ENCODE measurements at regions not wholly inside any gene's neighbourhood (a gene's known extent, or its start where the extent isn't known, plus 50 kb on each side); places are given as distances from the start of the nearest gene placed in this dataset.

- no peak for DNase-seq
These were observed 258.9 kb upstream of the PROX1 start for GRCh38 chr1:213728593-213729536.

DNA sequence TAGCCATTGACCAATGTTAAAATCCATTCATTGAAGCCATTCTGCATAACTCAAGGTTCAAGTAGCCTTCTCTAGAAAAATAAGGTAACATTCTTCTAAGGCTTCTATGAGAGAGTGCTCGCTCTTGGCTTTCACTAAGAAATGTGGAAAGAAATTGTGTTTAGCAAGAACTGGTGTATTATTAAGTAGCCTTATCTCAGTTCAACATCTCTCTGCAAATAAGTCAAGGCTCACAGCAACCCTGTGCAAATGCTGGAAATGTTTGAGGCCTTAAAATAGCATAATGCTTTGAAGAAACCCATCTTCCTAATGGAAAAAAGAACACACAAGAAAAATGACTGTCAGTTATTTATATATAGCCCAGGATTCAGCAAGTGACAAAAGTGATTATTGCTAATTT is 254.1 kb upstream of the PROX1 start:
- DNase-seq = no peak

- DNase-seq = no peak
These were observed 250.3 kb upstream of the PROX1 start for GRCh38 chr1:213737398-213738035.

DNA sequence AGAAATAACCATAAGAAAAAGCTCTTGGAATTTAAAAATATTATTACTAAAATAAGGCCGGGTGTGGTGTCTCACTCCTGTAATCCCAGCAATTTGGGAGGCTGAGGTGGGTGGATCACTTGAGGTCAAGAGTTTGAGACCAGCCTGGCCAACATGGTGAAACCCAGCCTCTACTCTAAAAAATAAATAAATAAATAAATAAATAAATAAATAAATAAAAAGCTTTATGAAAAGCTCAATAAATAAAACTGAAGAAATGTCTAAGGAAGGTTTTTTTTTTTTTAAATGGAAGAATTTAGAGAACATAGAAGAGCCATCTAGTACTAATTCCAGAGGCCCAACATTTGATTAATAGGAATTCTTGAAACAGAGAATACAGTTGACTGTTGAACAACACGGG is 249.1 kb upstream of the PROX1 start:
- no peak for DNase-seq

DNA sequence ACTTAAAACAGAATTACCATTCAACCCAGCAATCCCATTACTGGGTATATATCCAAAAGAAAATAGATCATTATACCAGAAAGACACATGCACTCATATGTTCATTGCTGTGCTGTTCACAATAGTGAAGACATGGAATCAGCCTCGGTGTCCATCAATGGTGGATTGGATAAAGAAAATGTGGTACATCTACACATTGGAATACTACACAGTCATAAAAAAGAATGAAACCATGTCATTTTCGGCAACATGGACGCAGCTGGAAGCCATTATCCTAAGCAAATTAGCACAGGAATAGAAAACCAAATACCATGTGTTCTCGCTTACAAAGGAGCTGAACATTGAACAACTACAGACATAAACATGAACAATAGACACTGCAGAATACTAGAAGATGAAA is 244.8 kb upstream of the PROX1 start:
- no peak for DNase-seq

DNA sequence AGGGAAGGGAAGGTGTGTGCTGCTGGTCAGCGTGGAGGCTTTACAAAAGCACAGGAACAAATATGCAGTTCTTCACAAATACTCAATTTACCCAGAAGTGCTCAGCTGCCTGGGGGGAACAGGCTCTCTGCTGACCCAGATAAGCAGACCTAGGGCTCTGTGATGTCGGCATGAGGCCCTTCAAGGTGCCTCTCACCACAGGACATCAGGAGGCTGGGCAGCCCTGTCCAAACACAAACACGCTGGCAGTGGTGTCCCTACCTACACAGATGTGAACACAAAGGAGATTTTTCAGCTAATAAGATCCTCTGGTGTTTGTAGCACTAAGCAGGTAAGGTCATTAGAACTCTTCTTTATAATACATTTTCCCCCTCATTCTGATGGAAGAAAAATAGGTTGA is 243.0 kb upstream of the PROX1 start:
- no peak for DNase-seq

DNA sequence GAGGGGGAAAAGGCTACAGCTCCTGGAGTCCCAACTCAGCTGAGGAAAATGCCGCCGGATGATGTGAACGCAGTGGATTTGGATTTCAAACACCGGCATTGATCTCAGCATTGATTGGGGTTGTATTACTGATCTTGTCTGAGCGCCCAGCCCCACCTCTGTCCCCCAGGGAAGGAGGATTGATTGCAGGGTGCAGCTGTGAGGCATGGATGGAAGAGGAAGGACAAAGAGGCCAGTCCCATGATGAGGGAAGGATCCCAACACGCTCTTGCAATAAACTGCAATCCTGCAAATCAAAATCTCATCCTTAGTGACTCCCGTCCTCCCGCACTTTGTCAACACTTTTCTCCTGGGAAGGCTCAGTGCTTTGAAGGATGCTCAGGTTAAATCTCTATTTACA is 242.3 kb upstream of the PROX1 start:
- DNase-seq = no peak

- DNase-seq = no peak
These were observed 238.2 kb upstream of the PROX1 start for GRCh38 chr1:213749558-213749957.

DNA sequence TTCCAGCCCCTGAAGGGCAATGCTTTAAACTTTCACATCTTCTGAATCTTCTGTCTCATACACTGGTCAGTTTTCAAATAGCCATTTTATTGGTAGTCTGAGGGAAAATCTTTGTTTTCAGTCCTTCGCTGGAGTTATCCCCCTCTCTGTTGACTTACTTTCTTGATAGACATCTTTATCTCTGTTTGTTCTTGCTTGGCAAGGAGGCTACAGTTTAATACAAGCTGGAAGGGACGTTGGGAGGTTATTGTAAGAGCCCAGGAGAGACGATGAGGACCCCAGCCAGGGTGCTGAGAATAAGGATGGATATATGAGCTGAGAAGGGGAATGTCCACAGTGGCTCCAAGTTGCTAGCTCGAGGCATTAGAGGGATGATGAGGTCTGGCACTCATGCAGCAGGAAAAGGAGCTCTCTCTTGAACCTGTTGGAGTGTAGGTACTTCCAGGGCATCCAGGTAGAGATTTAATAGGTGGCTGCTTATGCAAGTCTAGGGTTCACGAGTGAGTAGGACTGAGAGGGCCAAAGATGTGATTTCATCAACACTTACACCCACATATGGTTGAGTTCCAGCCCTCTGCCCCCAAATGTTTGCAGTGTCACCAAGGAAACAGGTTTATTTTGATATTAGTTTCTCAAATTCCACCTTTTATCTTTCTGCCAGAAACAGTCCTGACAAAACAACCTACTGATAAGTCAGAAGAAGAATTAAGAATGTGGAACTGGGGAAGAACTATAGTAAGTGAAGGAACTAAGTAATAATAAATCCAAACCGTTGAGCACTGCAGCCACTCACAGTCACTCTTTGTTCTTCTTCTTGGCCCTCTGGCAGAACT is 237.3 kb upstream of the PROX1 start:
- DNase-seq = no peak

DNA sequence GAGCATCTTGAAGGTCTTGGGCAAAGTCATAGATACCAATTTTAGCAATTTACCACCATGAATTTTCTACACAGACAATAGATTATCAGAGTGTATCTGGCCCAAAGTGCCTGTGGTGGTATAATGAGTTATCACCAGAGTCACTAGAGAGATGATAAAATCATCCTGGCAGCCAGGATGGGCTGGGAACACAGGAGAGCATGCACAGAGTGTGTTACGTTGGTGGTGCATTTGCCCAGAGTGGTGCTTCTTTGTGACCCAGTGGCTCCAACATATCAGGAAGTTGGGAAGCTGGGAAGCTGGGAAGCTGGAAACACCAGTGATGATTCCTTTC is 236.7 kb upstream of the PROX1 start:
- no peak for DNase-seq

DNA sequence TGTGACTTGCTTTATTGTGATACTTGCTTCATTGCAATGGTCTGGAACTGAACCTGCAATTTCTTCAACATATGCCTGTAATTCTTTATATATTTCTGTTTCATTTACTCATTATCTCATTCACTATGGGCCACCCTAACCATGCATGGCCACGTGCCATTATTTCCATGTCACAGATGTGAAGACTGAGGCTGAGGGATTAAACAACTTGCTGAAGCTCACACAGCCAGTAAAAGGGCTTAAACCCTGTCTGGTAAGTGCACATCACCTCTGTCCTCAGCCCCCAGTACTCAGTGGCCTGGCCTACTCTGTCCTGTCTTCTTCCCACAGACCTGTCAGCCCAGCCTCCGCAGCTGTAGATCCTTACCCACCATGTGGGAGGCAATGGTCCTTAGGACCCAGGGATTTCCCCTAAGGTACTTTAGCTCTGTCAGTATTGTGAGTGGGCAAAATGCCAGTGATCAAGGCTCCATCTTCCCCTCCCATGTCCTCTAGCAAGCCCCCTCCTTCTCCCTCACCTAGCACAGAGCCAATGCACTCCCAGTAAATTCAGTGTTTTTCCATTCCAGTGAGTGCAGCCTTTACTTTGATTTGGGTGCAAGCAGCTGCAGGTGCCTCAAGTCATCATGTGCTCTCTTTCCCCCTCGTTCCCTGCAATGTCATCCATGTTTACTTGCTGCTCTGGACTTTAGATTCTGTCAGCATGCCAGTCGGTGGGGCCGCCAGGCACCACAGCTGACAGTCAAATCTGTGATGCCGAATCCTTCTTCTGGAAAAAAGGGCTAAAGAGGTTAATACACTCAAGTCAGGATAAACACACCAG is 228.2 kb upstream of the PROX1 start:
- DNase-seq = no peak

- DNase-seq = peak; percentile 8
These were observed 225.8 kb upstream of the PROX1 start for GRCh38 chr1:213761845-213762407.

GRCh38 chr1:213767683-213768082 is 220.1 kb upstream of the PROX1 start:
- DNase-seq = no peak

DNA sequence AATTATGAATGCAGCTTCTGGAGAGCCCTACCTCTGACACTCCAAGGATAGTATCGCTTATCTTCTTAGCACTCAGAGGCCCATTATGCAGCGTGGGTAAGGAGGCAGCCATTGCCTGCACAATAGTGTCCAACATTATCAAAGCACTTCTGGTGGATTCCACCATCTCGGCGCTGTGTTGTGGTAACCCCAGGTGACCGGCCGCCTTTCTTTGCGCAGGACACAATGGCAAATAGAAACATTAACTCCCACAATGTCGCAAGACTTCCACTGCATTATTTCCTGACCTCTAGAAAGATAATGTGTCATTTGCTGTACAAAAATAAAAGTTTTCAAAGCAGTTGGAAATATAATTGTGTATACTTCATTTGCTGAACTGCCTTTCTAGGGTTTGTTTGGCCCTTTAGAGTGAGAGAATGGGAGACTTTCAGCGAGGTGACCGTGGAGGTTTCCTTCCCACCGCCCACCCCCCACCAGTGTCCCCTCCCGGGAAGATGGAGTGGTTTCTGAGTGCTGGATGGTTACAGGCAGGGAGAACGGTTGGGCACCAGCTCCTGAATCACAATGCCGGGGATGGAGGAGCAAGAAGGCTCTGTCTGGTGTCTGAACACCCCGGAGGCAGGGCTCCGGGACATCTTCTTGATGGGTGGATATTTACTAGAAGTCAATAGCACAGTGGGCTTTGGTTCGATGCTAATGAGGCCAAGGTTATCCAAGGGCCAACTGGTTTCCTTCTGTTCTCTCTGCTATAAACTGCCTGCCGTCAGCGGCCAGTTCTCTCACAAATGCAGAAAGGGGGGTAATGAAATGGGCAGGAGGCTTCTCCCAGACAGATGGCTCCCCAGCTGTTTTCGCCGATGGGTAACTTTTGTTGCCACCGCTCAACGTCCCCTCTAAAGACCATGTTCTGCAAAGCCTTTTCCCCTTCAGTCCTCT is 215.4 kb upstream of the PROX1 start:
- DNase-seq = no peak

DNA sequence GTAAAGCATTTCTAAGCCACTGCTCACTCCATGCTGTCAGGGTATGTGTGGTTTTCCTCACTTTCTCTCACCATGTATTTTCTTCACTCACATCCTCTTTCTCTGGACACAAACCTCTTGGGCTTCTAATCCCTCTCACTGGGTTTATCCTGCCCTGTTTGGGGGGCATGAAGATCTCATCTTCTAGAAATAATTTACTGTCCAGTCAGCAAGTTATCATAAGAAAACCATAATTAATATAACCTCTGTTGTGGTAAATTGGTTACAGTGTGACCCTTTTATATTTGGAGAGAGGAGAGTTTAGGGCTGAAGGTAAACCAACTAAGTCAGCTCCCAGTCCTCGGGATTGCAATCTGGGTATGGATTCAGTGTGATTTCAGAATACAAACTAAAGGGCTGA is 213.8 kb upstream of the PROX1 start:
- no peak for DNase-seq

GRCh38 chr1:213776969-213777368 is 210.8 kb upstream of the PROX1 start:
- no peak for DNase-seq

- DNase-seq = no peak
These were observed 208.5 kb upstream of the PROX1 start for GRCh38 chr1:213779228-213779627.

DNA sequence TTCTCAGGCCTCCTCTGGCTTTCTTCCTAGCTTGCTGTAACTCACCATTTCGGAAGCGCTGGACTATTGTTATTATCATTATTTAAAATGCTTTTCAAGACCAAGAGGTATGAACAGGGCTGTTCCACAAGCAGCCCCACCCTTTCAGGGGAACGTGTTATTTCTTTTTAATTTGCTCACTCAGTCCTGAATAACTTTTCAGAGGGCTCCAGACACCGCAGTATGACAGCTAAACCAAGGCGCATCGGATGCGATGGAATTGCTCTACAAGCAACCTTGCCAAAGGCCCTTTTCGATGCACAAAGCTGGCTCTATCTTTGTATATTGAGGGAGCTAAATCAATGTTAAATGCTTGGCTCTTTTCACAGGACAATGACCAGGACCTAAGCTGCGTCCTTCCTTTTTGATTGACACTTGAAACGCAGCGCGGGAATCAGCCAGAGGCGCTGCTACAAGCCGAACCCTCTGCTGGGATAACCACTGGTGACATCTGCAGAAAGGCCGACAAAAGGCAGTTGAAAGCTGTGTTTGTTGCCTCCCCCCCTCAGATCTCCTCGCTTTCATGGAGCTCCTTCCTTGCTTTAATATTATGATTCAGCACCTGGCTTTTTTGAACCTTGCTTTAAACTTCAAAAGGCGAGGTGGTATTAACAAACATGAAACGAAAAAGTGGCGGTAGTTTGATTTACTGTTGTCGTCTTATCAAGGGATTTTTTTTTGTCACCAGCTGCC is 204.7 kb upstream of the PROX1 start:
- no peak for DNase-seq

DNA sequence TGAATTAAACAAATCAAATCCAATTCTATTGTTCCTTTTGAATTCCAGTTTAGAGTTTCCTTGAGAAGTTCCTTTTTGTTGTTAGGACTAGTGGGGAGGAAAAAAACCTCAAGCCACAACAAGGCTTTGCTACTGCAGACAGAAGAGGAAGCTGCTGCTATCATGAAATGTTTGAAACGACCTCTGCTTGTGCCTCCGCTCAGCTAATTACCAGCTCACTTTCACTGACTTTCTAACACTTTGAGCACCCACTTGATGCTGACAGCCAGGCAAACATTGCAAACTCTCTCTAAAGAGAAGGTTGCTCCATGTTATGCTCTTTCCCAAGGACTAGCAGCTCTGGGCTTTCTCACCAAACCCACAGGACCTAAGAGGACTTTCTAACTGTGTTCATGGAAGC is 203.9 kb upstream of the PROX1 start:
- DNase-seq = no peak

DNA sequence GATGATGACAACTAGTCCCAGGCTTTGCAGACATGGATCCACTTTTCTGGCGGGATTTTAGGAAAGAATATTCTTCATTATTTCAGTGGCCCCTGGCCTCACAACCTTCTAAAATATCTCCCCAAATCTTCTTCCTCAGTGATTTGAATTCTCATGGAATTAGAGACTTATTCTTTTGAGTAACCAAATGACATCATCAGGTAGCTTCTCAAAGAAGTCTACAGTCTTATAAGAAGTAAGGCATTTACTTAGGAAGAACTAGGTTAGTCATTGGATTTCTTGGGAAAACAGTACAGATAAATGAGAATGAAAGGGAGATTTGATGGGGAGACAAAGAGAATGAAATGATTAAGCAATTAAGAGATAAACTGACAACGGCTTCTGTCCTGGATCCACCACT is 201.1 kb upstream of the PROX1 start:
- no peak for DNase-seq
